Lung microvascular endothelial cell (primary cell): ENCODE measurements at regions not wholly inside any gene's neighbourhood (a gene's known extent, or its start where the extent isn't known, plus 50 kb on each side); places are given as distances from the start of the nearest gene placed in this dataset.
A peak's percentile ranks its signal among the peaks of the same experiment; 100 is the strongest.
"Not testable (repeated sequence)": the region's sequence is repeated elsewhere in the genome, so short reads cannot be mapped to it uniquely, and the experiment has no call there.

Experiments
- DNase-seq, 2 donors: peaks; one replicate each; pipeline versions ENCODE4 v3.0.0 to v3.0.0-alpha.2; 2010; ENCODE audit warnings: low read depth in 2 of 2

- no peak for DNase-seq
Measured at GRCh38 chr11:127875131-127875530, 712.2 kb downstream of the ETS1 start.

- no peak for DNase-seq
Measured at GRCh38 chr11:127873478-127873877, 713.9 kb downstream of the ETS1 start.

DNA sequence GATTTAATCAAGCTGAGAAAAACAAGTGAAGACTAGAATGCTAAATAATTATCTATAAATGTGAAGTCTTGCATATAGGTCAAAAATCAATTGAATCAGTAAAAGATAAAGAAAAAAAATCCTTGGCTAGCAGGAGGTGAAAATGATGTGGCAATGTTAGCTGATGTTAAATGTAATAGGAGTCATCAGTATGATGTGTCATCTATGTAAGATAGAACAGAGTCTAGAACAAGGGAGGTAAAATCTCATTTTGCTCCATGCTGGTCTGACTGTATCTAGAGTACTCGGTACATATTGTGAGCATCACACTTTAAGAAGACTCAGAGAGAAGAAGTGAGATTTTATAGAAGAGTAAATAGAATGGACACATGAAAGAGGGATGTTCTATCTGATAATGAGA lies 721.2 kb downstream of the ETS1 start:
- DNase-seq, result no peak

DNA sequence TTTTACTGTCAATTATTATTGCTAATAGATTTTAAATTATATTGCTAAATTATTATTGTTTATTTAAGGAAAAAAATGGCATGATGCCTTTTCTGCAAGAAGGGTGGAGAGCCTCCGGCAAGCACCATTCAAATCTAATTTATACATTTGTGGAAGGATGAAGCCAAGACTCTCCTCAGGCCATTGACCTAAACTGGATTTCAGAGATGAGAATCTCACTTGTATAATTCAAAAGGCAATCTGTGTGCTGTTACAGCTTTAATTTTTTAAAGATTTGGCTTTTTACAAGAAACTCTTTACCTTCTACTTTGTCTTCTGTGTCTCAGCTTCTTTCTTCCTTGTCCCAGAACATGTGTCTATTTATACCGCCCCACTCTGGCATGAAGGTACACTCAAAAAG lies 722.5 kb downstream of the ETS1 start:
- DNase-seq, result no peak

- no peak for DNase-seq
Measured at GRCh38 chr11:127862406-127862805, 725.0 kb downstream of the ETS1 start.

DNA sequence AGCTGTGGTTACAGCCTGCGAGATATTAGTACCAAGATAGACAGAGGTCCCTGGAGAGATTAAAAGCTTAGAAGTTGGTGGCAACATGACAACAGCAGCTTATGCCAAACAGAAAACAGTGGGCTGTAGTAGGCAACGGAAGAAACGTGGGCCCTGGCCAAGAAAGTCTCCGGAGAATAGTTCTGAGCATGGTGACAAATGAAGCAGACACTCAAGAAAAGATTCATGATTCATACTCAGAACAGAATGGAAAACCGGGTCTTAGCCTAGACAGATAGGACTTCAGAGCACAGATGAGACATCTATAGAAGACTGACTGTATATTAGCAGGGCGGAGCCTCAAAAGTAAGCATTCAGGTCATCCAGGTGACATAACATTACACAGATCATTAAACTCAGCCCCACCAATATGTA lies 727.4 kb downstream of the ETS1 start:
- no peak for DNase-seq

- DNase-seq, result no peak
Measured at GRCh38 chr11:127844876-127845275, 742.5 kb downstream of the ETS1 start.

DNA sequence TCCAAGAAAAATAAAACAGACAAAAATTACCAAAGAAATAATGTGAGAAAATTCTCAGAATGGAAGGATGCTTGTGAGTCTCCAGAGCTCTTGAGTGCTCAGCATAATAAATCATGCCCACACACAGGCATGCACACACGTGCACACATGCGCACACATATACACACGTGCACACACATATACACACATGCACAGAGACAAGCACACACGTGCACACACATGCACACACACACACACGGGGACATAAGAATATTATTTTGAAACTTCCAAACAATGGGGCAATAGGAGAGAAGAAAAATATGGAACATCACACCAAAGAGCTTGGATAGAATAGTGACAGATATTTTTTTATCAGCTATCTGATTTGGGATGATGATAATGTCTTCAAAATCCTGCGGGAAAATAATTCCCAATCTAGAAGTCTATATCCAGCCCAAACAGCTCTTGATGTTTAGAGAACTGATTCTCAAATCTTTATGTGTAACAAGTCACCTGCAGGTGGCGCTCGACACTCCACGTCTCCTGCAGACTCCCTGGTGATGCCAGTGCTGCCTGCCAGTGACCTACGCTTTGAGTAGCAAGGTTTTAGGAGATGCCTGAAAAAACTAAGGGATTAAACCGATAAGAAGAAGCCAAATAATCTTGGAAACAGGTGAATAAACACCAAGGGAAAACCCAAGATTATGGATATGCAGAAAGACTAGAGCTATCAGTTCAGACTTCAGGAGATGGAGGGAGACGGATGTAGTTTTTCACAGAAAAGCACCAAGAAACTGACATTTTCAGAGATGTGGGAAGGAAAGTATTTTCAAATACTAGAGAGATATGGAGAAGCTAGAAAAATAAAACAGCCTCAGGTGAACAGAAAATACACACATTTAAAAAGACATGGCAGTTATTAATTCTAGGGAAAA lies 743.6 kb downstream of the ETS1 start:
- DNase-seq, result peak; percentile 54

DNA sequence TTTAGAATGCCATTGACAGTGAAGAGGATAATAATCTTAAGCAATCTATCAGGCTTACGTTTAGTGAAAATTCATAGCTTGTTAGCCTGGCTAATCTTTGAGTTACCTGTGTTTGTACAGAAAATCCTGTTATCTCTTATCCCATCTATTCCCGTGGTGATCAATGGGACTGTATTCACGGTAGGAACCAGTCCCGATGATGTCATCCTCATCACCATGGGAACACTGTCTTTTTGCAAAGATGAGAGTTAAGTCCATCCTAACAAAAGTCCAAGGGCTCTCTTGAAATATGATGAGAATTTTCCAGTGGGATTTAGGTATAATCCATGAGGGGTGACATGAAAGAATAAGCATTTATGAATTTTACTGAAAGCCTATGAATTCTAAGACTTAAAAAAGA lies 762.2 kb downstream of the ETS1 start:
- DNase-seq, result no peak

- DNase-seq, result no peak
Measured at GRCh38 chr11:127818625-127819024, 768.7 kb downstream of the ETS1 start.

DNA sequence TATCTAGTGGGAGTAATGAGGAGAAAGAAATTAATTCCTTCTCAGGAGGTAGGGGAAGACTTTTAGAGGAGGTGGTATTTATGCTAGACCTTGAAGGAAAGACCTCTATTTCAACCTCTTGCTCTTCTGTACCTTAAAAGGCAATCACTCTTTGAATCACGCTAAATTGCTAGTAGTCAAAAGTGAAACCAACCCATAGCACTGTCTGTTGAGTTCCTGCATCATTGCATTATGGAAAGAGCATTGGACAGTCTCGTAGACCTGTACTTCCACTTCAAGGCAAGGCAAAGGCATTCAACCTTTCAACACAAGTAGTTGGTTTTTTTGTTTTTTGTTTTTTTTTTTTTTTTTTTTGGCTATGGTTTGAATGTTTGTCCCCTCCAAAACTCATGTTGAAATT lies 770.4 kb downstream of the ETS1 start:
- DNase-seq, result no peak

DNA sequence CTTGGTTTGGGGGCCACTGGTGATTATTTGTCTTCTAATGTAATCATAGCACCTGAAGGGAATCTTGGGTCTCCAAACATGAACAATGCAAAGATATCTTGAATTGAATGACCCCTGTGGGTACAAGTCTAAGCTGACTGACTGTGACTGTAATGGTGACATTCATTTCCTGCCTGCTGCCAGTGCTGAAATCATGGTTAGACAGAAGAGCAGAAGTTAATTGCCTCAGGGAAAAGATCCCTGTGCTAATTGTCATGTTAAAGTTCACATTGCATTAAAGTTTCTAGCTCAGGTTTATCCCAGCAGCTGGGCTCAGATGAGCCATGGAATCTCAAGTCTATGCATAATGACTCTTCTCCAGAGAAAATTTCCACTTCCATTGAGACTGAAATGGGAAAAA lies 772.0 kb downstream of the ETS1 start:
- DNase-seq, result no peak

DNA sequence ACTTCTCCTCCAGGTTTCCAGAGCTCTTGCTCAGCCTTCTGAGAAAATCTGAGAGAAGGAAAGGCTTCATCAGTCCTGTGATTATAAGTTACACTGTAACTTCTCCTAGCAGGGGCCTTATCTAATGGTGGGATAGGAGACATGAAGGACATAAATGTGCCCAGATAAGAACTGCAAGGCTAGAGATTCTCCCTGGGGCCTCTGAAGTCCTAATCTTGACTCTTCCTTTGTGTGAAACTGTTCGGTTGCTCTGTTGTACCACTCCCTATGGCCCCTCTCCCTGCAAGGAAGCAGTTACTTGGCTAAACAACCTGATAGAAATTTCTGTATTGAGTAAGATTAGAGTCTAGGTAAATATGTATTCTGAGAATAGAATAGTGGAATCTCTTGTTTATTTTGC lies 780.9 kb downstream of the ETS1 start:
- DNase-seq, result no peak

- DNase-seq, result no peak
Measured at GRCh38 chr11:127805771-127806170, 781.6 kb downstream of the ETS1 start.

DNA sequence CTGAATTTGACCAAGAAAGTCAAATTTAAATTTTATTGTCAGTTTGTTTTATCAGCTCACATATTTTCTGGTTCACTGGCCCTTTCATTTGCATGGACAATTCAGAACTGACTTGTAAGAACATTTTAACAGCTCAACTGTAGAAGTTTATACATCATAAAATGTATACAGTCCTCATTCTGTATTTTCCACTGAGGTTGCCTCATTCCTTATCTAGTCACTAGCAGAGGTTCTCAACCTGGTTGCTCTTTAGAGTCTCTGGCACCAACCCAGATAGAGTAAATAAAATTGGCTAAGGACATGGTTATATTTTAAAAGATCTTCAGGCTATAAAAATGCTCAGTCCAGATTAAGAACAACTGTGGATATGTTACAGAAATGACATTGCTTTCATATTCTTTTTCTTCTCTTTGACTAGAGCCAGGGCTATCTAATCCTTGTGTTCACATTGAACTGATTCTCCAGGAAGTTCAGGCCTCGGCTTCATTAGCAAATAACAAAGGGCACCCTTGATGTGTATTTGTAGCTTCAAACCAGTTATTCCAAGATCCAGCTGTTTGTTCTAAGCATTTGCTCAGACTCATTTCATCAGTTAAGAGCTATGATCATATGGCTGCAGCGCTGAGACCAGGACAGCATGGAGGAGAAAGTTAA lies 782.5 kb downstream of the ETS1 start:
- DNase-seq, result no peak

GRCh38 chr11:127803755-127804154 lies 783.6 kb downstream of the ETS1 start:
- DNase-seq, result no peak

- no peak for DNase-seq
Measured at GRCh38 chr11:127800989-127801688, 786.2 kb downstream of the ETS1 start.

DNA sequence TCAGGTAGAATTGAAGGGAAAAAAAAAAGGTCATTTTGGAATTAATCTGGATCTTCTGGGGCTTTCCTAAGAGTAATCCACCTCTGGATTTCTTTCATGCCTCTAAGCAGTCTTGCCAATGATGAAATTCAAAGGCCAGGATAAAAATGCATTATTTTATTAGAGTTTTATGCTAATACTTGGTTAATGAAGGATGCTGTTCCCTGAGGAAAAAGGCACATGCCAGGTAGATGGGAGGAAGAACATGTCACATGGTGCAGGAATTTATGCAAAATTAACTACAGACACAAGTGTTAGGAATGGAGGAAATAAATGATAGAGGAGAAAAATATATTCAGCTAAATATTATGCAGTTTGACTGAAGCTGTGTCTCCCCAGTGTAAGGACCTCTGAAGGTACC lies 792.0 kb downstream of the ETS1 start:
- no peak for DNase-seq

DNA sequence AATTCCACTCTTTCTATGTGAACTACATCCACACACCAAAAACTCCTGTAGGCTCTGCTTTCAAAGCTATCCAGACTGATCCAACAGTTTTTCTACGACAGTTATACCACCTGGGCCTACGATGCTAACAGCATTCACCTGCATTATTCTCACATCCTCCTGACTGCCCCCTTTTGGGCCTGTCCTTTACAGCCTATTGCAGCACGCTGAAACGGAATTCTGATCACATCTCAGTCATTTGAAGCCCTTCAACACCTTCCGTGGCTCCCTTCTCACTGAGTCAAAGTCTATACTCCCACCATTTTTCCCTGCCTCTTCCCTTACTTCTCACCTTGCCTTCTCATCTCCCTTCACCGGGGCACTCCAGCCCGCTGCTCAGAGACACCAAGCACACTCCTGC lies 791.3 kb upstream of the KIRREL3 start:
- no peak for DNase-seq

DNA sequence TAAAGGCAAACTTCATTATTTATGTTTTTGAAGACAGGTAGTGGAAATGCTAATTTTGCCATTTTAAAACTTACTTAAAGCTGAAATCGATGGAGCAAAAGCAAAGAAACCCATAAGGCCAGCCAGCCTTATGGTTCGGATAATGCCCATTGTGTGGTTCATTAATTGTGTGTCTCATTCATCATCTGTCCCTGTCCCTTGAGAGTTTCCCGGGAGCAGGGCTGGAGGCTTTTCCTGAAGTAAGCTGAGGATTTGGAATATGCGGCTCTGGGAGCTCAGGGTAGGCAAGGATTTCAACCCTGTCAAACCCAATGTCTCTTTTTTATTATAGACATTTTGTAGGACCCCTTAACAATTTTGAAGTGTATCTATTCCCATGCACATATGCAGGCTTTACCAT lies 790.0 kb upstream of the KIRREL3 start:
- DNase-seq, result no peak

DNA sequence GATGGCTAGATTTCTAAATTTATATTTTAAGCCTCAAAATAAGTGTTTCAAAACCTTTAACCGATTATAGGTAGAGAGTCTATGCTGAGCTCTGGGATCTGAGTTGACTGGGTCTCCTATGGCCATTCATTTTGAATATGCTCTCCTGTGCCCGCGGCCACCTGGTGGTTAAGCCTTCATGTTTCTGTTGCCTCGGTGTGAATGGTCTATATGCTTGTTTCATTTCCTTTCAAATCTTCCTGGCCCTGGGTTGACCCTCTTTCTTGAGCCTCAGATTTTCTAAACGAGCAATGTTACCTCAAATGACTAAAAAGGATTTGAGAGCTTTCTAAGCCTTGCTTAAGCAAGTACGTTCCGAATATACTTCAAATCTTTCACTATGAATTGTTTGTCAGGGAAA lies 789.4 kb upstream of the KIRREL3 start:
- peak; percentile 2 to 22 for DNase-seq

GRCh38 chr11:127772938-127773337 lies 772.4 kb upstream of the KIRREL3 start:
- DNase-seq, result not testable (repeated sequence)
